AG09309 (cell line): ENCODE measurements at regions not wholly inside any gene's neighbourhood (a gene's known extent, or its start where the extent isn't known, plus 50 kb on each side); places are given as distances from the start of the nearest gene placed in this dataset.

Experiments
- DNase-seq: peaks from one replicate; pipeline ENCODE4 v3.0.0-alpha.2; 2010; ENCODE audit warnings: low read depth
- H3K4me3 ChIP-seq: 2 replicates; pipeline ENCODE4 v1.5.1; 2011; ENCODE audit warnings: mild to moderate bottlenecking, low read depth, low read length, moderate library complexity; ENCODE audit not compliant: control insufficient read depth
- TF ChIP-seq, protein P1 (sequence below): IDR thresholded peaks from 2 replicates; pipeline ENCODE4 v1.5.1; 2011; ENCODE audit warnings: mild to moderate bottlenecking, low read depth, low read length, inconsistent platforms; ENCODE audit not compliant: insufficient read depth, control insufficient read depth; ENCODE audit errors: missing control alignments

- TF ChIP-seq, protein P1, sequence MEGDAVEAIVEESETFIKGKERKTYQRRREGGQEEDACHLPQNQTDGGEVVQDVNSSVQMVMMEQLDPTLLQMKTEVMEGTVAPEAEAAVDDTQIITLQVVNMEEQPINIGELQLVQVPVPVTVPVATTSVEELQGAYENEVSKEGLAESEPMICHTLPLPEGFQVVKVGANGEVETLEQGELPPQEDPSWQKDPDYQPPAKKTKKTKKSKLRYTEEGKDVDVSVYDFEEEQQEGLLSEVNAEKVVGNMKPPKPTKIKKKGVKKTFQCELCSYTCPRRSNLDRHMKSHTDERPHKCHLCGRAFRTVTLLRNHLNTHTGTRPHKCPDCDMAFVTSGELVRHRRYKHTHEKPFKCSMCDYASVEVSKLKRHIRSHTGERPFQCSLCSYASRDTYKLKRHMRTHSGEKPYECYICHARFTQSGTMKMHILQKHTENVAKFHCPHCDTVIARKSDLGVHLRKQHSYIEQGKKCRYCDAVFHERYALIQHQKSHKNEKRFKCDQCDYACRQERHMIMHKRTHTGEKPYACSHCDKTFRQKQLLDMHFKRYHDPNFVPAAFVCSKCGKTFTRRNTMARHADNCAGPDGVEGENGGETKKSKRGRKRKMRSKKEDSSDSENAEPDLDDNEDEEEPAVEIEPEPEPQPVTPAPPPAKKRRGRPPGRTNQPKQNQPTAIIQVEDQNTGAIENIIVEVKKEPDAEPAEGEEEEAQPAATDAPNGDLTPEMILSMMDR = no peak
- no peak for DNase-seq
- H3K4me3 ChIP-seq = no peak overlapping the region
Observed at GRCh38 chr4:149296503-149296902, 519.1 kb downstream of the IQCM start.

DNA sequence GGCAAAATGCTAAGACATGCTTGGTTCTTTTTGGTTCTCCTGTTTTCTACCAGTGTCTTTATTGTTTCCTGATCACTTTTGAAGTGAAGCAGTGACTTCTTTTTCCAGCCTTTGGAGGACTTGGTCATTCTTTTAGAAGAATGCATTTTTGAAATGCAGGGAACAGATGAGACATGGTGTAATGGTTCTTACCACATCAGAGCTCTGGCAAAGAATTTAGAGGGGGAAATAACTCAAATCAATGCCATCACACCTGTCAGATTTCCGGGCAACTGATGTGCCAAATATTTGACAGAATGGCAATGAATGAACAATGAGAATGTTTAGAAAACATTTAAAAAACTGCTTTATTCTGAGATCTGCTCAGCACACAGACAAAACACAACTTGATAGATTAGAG, 519.6 kb downstream of the IQCM start:
- no peak overlapping the region for H3K4me3 ChIP-seq
- DNase-seq = no peak
- TF ChIP-seq, protein P1 = no peak

- TF ChIP-seq, protein P1 = no peak
- DNase-seq = no peak
- no peak overlapping the region for H3K4me3 ChIP-seq
Observed at GRCh38 chr4:149294601-149295000, 521.0 kb downstream of the IQCM start.

DNA sequence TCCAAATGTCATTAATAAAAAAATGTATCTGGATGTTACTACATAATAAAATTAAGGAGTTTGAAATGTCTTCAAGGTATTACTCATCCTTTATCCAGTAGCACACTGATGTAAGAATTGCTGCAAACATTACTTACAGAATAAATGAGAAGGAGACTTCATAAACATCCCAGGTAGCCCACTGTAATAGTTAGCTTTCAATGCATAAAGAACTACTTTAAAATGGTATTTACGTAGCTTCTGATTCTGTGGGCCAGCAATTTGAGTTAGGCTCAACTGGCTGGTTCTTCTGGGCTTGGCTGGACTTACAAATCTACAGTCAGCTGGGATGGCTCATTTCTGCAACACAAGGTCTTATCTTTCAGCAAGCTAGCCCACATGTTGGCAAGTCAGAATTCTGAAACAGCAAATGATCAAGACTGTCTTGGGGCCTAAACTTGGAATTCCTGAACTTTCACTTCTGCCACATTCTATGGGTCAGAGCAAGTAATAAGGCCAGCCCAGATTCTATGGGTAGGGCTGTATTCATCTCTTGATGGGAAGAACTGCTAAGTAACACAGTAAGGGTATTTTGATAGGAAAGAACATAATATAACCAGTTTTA, 522.5 kb downstream of the IQCM start:
- DNase-seq = no peak
- no peak overlapping the region for H3K4me3 ChIP-seq
- TF ChIP-seq, protein P1 = no peak

- TF ChIP-seq, protein P1 = no peak
- DNase-seq = no peak
- no peak overlapping the region for H3K4me3 ChIP-seq
Observed at GRCh38 chr4:149292425-149293007, 523.1 kb downstream of the IQCM start.

DNA sequence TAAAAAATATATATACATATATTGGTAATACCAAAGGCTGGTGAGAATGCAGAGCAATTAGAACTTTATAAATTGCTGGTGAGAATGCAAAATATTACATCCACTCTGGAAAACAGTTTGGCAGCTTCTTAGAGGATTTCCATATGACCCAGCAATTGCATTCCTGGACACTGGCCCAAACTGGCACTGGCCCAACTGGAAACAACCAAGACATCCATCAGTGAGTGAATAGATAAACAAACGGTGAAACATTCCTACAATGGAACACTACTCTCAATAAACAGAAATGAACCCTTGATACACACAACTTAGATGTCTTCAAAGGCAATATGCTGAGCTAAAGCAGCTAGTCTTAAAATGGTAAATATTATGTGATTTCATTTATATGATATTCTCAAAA, 524.2 kb downstream of the IQCM start:
- DNase-seq = no peak
- TF ChIP-seq, protein P1 = no peak
- H3K4me3 ChIP-seq = no peak overlapping the region
